HG03378 (cell line): ENCODE measurements at regions not wholly inside any gene's neighbourhood (a gene's known extent, or its start where the extent isn't known, plus 50 kb on each side); places are given as distances from the start of the nearest gene placed in this dataset.

Experiments
- ATAC-seq: cut with Tn5 transposase; IDR thresholded peaks from one replicate; pipeline ENCODE4 v1.9.1; 2021; ENCODE audit warnings: mild to moderate bottlenecking, moderate library complexity; ENCODE audit not compliant: unreplicated experiment

GRCh38 chr1:213826891-213827290 is 160.9 kb upstream of the PROX1 start:
- no peak for ATAC-seq

GRCh38 chr1:213828867-213829266 is 158.9 kb upstream of the PROX1 start:
- no peak for ATAC-seq

GRCh38 chr1:213829780-213830179 is 158.0 kb upstream of the PROX1 start:
- no peak for ATAC-seq

- ATAC-seq: no peak
These were observed 157.4 kb upstream of the PROX1 start for GRCh38 chr1:213830371-213830770.

- no peak for ATAC-seq
These were observed 147.2 kb upstream of the PROX1 start for GRCh38 chr1:213840575-213840974.

GRCh38 chr1:213844632-213845031 is 143.1 kb upstream of the PROX1 start:
- no peak for ATAC-seq

GRCh38 chr1:213852107-213852506 is 135.7 kb upstream of the PROX1 start:
- ATAC-seq: no peak

GRCh38 chr1:213858581-213858980 is 129.2 kb upstream of the PROX1 start:
- no peak for ATAC-seq

- ATAC-seq: no peak
These were observed 125.9 kb upstream of the PROX1 start for GRCh38 chr1:213861841-213862240.

- ATAC-seq: no peak
These were observed 123.7 kb upstream of the PROX1 start for GRCh38 chr1:213864091-213864490.

GRCh38 chr1:213868482-213868881 is 119.3 kb upstream of the PROX1 start:
- no peak for ATAC-seq

GRCh38 chr1:213871179-213871578 is 116.6 kb upstream of the PROX1 start:
- no peak for ATAC-seq

GRCh38 chr1:213874789-213875188 is 113.0 kb upstream of the PROX1 start:
- ATAC-seq: no peak

GRCh38 chr1:213876531-213876930 is 111.2 kb upstream of the PROX1 start:
- no peak for ATAC-seq

GRCh38 chr1:213883618-213884017 is 104.2 kb upstream of the PROX1 start:
- no peak for ATAC-seq

- ATAC-seq: no peak
These were observed 103.4 kb upstream of the PROX1 start for GRCh38 chr1:213884402-213884801.

- no peak for ATAC-seq
These were observed 102.8 kb upstream of the PROX1 start for GRCh38 chr1:213884942-213885341.

GRCh38 chr1:213887842-213888241 is 99.9 kb upstream of the PROX1 start:
- no peak for ATAC-seq

- ATAC-seq: no peak
These were observed 95.5 kb upstream of the PROX1 start for GRCh38 chr1:213891989-213892902.

GRCh38 chr1:213898684-213899083 is 89.1 kb upstream of the PROX1 start:
- no peak for ATAC-seq

- no peak for ATAC-seq
These were observed 88.4 kb upstream of the PROX1 start for GRCh38 chr1:213899413-213899812.

GRCh38 chr1:213905344-213905743 is 82.4 kb upstream of the PROX1 start:
- no peak for ATAC-seq

GRCh38 chr1:213908521-213908920 is 79.3 kb upstream of the PROX1 start:
- no peak for ATAC-seq
